Cardiac muscle cell (in vitro differentiated cells and primary cell): ENCODE measurements at regions not wholly inside any gene's neighbourhood (a gene's known extent, or its start where the extent isn't known, plus 50 kb on each side); places are given as distances from the start of the nearest gene placed in this dataset.

Experiments
- DNase-seq, 2 donors: peaks; one replicate each; pipeline versions ENCODE4 v3.0.0 to v3.0.0-alpha.2; 2010 to 2017; ENCODE audit warnings: low read depth in 1 of 2, low spot score in 1 of 2
- H3K27ac ChIP-seq: fragments of 200-600 bp; sonication (generic); 2 replicates; pipeline ENCODE4 v1.5.1; 2016
- H3K27me3 ChIP-seq: fragments of 200-600 bp; sonication (generic); 2 replicates; pipeline ENCODE4 v1.6.0; 2016; ENCODE audit warnings: control low read depth
- H3K36me3 ChIP-seq: fragments of 200-600 bp; sonication (generic); 2 replicates; pipeline ENCODE4 v1.5.1; 2016; ENCODE audit warnings: control low read depth
- H3K4me1 ChIP-seq: fragments of 200-600 bp; sonication (generic); 2 replicates; pipeline ENCODE4 v1.8.1; 2017; ENCODE audit warnings: low read depth, mild to moderate bottlenecking, mixed run types
- H3K4me3 ChIP-seq: fragments of 200-600 bp; sonication (generic); 2 replicates; pipeline ENCODE4 v1.5.1; 2016; ENCODE audit warnings: mild to moderate bottlenecking
- H3K9me3 ChIP-seq: fragments of 200-600 bp; sonication (generic); 2 replicates; pipeline ENCODE4 v1.5.1; 2017; ENCODE audit warnings: low read depth, mild to moderate bottlenecking, control low read depth
- TF ChIP-seq, protein P1 (sequence below): IDR thresholded peaks from 2 replicates; pipeline ENCODE4 v1.5.1; 2012; ENCODE audit warnings: low read depth, mild to moderate bottlenecking, low read length

DNA sequence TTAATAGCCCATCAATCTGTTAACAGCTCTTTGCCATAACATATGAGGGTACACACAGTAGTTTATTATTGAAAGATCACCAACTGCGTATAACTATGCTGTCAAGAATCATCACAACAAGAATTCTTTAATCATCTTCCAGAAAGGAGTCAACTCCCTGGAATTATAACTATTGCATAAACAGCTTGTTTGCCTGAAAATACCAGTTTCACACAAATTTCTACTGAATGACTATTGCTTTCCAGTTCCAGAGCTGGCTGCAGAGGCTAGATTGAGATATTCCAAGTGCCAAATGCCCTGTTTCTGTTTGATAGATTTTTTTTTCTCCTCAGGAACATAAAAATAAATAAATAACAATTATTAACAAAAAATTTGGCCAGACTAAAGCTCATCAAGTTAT, 444.7 kb downstream of the TLE1 start:
- Histone ChIP-seq H3K4me1 (peaks cover 16% of the 10 kb centered on the region), H3K36me3 (no peaks in the 10 kb centered on the region), H3K27me3 (no peaks in the 10 kb centered on the region), H3K27ac (no peak overlapping the region), H3K4me3 (no peak overlapping the region), H3K9me3 (no peaks in the 10 kb centered on the region)
- peak in 1 of 2 donors; percentile 11 for DNase-seq
- TF ChIP-seq, protein P1, sequence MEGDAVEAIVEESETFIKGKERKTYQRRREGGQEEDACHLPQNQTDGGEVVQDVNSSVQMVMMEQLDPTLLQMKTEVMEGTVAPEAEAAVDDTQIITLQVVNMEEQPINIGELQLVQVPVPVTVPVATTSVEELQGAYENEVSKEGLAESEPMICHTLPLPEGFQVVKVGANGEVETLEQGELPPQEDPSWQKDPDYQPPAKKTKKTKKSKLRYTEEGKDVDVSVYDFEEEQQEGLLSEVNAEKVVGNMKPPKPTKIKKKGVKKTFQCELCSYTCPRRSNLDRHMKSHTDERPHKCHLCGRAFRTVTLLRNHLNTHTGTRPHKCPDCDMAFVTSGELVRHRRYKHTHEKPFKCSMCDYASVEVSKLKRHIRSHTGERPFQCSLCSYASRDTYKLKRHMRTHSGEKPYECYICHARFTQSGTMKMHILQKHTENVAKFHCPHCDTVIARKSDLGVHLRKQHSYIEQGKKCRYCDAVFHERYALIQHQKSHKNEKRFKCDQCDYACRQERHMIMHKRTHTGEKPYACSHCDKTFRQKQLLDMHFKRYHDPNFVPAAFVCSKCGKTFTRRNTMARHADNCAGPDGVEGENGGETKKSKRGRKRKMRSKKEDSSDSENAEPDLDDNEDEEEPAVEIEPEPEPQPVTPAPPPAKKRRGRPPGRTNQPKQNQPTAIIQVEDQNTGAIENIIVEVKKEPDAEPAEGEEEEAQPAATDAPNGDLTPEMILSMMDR = no peak

DNA sequence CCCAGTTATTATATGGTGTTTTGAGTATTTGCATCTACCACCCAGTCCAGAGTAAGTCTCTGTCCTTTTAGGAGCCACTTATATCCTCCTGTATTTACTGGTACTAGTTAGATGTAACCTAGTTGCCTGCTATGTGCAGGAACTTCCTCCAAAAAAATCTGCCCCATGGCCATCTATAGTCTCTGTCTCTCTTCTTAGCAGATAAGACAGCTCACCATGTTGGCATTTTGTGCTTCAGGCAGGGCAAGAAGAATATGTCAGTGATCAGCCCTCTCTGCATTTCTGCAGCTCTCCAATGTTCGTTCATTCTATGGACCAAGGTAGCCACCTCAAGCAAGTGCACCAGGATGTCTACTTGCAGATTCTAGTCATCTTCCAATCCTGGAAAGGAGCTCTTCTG, 446.5 kb downstream of the TLE1 start:
- H3K4me3 ChIP-seq = no peak overlapping the region
- H3K27ac ChIP-seq = no peak overlapping the region
- no peaks in the 10 kb centered on the region for H3K27me3 ChIP-seq
- H3K4me1 ChIP-seq = peaks cover 16% of the 10 kb centered on the region
- H3K36me3 ChIP-seq = no peaks in the 10 kb centered on the region
- TF ChIP-seq, protein P1 = no peak
- H3K9me3 ChIP-seq = no peaks in the 10 kb centered on the region
- DNase-seq = no peak

DNA sequence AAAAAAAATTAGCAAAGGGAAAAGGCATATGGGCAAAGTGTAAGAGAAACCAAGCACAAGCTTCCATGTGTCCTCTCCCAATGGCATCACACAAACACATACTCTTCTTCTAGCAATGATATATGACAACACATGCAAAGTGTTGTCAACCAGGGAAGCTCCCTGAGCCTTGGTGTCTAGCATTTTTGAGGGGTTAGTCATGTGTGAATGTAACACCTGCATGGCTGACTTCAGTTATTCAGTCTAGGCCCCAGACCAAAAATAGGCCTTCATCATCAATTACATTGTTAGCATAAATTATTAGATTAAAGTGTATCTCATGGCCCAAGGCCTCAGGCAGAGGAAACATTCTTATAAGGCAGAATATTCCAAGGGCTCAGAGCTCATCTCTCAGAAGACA, 450.0 kb downstream of the TLE1 start:
- Histone ChIP-seq H3K27me3 (no peaks in the 10 kb centered on the region), H3K4me3 (no peak overlapping the region), H3K9me3 (no peaks in the 10 kb centered on the region), H3K4me1 (peaks cover 26% of the 10 kb centered on the region), H3K27ac (no peak overlapping the region), H3K36me3 (no peaks in the 10 kb centered on the region)
- no peak for DNase-seq
- TF ChIP-seq, protein P1 = no peak

DNA sequence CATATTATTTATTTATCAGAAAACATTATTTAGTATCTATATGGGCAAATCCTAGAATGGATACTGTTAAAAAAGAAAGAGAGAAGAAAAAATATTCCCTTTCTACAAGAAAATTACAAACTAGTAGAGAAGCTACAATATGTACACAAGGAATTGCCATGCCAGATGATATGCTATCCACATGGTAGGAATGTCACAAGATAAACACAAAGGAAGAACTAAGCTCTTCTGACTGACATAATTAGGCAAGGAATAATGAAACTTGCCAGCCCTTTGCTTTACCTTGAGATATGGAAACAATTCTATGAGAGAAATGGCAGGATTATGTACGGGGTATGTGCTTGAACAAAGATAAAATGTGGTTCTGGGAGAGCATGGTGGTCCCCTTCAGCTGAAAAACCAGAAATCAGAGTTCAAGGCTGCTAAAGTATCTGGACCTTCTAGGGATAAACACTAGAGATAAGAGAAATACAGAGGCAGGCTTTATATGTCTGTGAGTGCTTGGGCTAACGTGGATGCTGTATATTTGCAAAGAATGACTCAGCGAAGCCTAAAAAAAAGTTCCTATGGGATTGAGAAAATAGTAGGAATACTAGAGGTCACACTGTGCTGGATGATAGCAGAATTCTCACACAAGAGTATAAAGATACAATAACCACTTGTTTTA, 451.6 kb downstream of the TLE1 start:
- Histone ChIP-seq H3K27ac (no peak overlapping the region), H3K36me3 (no peaks in the 10 kb centered on the region), H3K4me1 (peaks cover 36% of the 10 kb centered on the region), H3K9me3 (no peaks in the 10 kb centered on the region), H3K4me3 (no peak overlapping the region), H3K27me3 (no peaks in the 10 kb centered on the region)
- DNase-seq = no peak
- TF ChIP-seq, protein P1 = no peak

DNA sequence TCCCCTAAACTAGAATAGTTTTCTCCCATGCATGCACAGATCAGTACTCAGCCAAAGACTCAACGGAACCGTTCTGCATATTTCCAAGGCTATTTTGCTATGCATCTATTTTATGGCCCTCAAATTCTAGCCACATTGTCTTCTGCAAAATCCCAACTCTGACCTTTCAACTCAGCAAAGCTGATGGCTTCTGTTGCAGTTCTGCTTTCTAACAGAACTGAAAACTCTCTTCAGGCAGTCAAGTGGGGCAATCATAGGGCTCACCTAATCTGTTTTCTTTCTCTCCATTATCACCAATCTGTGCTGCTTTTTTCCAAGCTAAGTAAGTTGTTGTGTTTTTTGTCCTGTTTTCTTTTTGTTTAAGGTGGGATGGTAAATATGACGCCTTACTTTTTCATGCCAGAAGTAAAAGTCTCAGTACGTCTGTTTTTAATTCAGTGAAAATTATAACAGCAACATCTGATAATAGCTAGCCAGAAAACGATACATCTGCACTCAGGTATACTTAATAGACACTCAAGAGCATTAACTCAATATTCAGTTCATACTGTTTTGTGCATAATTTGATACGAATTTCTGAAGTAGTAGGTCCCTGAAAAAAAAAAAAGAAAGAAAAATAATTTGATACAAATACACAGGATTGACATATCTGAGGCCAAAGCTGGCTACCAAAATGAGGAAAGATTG, 454.3 kb downstream of the TLE1 start:
- Histone ChIP-seq H3K36me3 (no peaks in the 10 kb centered on the region), H3K4me3 (no peak overlapping the region), H3K9me3 (no peaks in the 10 kb centered on the region), H3K4me1 (peaks cover 21% of the 10 kb centered on the region), H3K27ac (no peak overlapping the region), H3K27me3 (no peaks in the 10 kb centered on the region)
- TF ChIP-seq, protein P1 = no peak
- peak in 1 of 2 donors; percentile 35 for DNase-seq
